ENCODE measurements at regions not wholly inside any gene's neighbourhood (a gene's known extent, or its start where the extent isn't known, plus 50 kb on each side); places are given as distances from the start of the nearest gene placed in this dataset.

- TF ChIP-seq POLR2A (IDR thresholded peaks at IDR 0.05; ENCODE audit: low read depth, low read length) (no peak), SPI1 (IDR thresholded peaks at IDR 0.05; ENCODE audit: low read depth, low read length) (no peak), TAF1 (IDR thresholded peaks at IDR 0.05; ENCODE audit: low read depth, low read length) (no peak)
These were observed 434.9 kb downstream of the ADRA2A start for GRCh38 chr10:111511751-111512150.

All from GM12891 (cell line).